ENCODE measurements at regions not wholly inside any gene's neighbourhood (a gene's known extent, or its start where the extent isn't known, plus 50 kb on each side); places are given as distances from the start of the nearest gene placed in this dataset.

GRCh38 chr5:72619251-72619650, 112.0 kb upstream of the ZNF366 start:
- peak; percentile 49 for DNase-seq (ENCODE audit: low spot score)
- no peaks in the 10 kb centered on the region for H3K27me3 ChIP-seq (ENCODE audit: insufficient read depth)
- H3K36me3 ChIP-seq (ENCODE audit: insufficient read depth): no peaks in the 10 kb centered on the region
- peaks cover 5% of the 10 kb centered on the region for H3K27me3 Mint-ChIP-seq (ENCODE audit: insufficient read depth, low read depth, poor library complexity)
- H3K9me2 ChIP-seq (ENCODE audit: insufficient read depth): peaks cover 9% of the 10 kb centered on the region
- peaks cover 19% of the 10 kb centered on the region for H3K4me1 Mint-ChIP-seq
- H3K4me3 Mint-ChIP-seq: no peak overlapping the region
- H3K4me3 ChIP-seq: no peak overlapping the region
- no peaks in the 10 kb centered on the region for H4K20me1 ChIP-seq (replicated peaks; ENCODE audit: insufficient read depth)
- no peak overlapping the region for H2AFZ ChIP-seq
- H3F3A ChIP-seq (replicated peaks; ENCODE audit: low read depth): no peaks in the 10 kb centered on the region
- peak overlapping the region; percentile 39 for H3K4me2 ChIP-seq
- no peaks in the 10 kb centered on the region for H3K9me3 Mint-ChIP-seq
- ATAC-seq: peak; percentile 91
- no peak overlapping the region for H3K27ac ChIP-seq (ENCODE audit: low read depth)
- H3K79me2 ChIP-seq (replicated peaks; ENCODE audit: insufficient read depth): no peaks in the 10 kb centered on the region
- no peak overlapping the region for H3K27ac Mint-ChIP-seq
- no peak for TF ChIP-seq REST (IDR thresholded peaks at IDR 0.05; ENCODE audit: unreplicated experiment)
- TF ChIP-seq EZH2phosphoT487 (IDR thresholded peaks at IDR 0.05; ENCODE audit: unreplicated experiment): no peak
- no peak for TF ChIP-seq NANOG (IDR thresholded peaks at IDR 0.05; ENCODE audit: borderline replicate concordance)
- TF ChIP-seq ZNF462 (CRISPR knock-in tag; IDR thresholded peaks at IDR 0.05): peak; percentile 80
- no peak for TF ChIP-seq JUNB (IDR thresholded peaks at IDR 0.05; ENCODE audit: unreplicated experiment)
- TF ChIP-seq ZNF114 (CRISPR knock-in tag; IDR thresholded peaks at IDR 0.05): no peak
- TF ChIP-seq ETS1 (IDR thresholded peaks at IDR 0.05): no peak
- TF ChIP-seq ZNF331 (CRISPR knock-in tag; IDR thresholded peaks at IDR 0.05; ENCODE audit: low read depth): no peak
- H3K36me3 Mint-ChIP-seq (ENCODE audit: low read depth): no peaks in the 10 kb centered on the region
- peaks cover 6% of the 10 kb centered on the region for H3K4me1 ChIP-seq (ENCODE audit: insufficient read depth)
